Liver (tissue), 3 donors: ENCODE measurements at regions not wholly inside any gene's neighbourhood (a gene's known extent, or its start where the extent isn't known, plus 50 kb on each side); places are given as distances from the start of the nearest gene placed in this dataset.

Experiments
- FOXA2 ChIP-seq: IDR thresholded peaks from 2 replicates; pipeline ENCODE4 v1.6.1; 2016; ENCODE audit warnings: antibody characterized with exemption
- JUND ChIP-seq, 2 donors: IDR thresholded peaks; 2 replicates each; pipeline ENCODE4 v1.6.1; 2016; ENCODE audit warnings: antibody characterized with exemption in 2 of 2
- TF ChIP-seq, protein P1 (sequence below): fragments of 150-350 bp; IDR thresholded peaks from 2 replicates; pipeline ENCODE4 v1.5.1; 2017; ENCODE audit warnings: improper control_type of control experiment, low read depth, low read length; ENCODE audit not compliant: missing input control
- TF ChIP-seq, protein P2 (sequence below): IDR thresholded peaks from 2 replicates; pipeline ENCODE4 v1.6.1; 2016; ENCODE audit warnings: antibody characterized with exemption
- donor health status: healthy.
- donor health status: healthy.

DNA sequence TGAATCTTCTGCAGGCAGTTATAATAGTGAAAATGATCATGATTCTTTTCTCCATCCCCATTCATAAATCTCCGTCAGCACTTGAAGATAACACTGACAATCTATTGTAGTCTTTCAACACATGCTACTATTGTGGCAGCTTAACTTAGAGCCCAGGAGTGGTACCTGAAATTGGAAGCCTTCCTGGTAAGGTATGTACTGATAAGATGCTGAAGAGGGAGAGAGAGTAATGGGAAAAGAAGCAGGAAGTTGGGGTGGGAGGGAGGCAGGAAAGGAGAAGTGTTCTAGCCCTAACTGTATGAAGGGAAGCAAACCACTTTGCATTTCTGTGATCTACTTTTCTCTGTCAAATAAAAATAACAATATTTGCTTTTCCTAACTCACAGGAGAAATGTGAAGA, 197.4 kb upstream of the RORA start:
- TF ChIP-seq, protein P1, sequence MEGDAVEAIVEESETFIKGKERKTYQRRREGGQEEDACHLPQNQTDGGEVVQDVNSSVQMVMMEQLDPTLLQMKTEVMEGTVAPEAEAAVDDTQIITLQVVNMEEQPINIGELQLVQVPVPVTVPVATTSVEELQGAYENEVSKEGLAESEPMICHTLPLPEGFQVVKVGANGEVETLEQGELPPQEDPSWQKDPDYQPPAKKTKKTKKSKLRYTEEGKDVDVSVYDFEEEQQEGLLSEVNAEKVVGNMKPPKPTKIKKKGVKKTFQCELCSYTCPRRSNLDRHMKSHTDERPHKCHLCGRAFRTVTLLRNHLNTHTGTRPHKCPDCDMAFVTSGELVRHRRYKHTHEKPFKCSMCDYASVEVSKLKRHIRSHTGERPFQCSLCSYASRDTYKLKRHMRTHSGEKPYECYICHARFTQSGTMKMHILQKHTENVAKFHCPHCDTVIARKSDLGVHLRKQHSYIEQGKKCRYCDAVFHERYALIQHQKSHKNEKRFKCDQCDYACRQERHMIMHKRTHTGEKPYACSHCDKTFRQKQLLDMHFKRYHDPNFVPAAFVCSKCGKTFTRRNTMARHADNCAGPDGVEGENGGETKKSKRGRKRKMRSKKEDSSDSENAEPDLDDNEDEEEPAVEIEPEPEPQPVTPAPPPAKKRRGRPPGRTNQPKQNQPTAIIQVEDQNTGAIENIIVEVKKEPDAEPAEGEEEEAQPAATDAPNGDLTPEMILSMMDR: no peak
- TF ChIP-seq, protein P2, sequence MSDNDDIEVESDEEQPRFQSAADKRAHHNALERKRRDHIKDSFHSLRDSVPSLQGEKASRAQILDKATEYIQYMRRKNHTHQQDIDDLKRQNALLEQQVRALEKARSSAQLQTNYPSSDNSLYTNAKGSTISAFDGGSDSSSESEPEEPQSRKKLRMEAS: no peak
- TF ChIP-seq JUND (IDR thresholded peaks at IDR 0.05) (no peak), FOXA2 (no peak)
